GM12878 (cell line): ENCODE measurements at regions not wholly inside any gene's neighbourhood (a gene's known extent, or its start where the extent isn't known, plus 50 kb on each side); places are given as distances from the start of the nearest gene placed in this dataset.

ENCODE experiments used
- E2F4 ChIP-seq: IDR thresholded peaks from 2 replicates; pipeline ENCODE4 v1.6.1; 2012; ENCODE audit warnings: low read depth, low read length, improper control_type of control experiment
- ZSCAN29 ChIP-seq: fragments of 450-650 bp; IDR thresholded peaks from 2 replicates; pipeline ENCODE4 v1.6.1; 2017; ENCODE audit warnings: mild to moderate bottlenecking, moderate library complexity

GRCh38 chr15:87368511-87368910 lies 888.0 kb downstream of the NTRK3 start:
- TF ChIP-seq ZSCAN29 (no peak), E2F4 (no peak)
